ENCODE measurements at regions not wholly inside any gene's neighbourhood (a gene's known extent, or its start where the extent isn't known, plus 50 kb on each side); places are given as distances from the start of the nearest gene placed in this dataset.

GRCh38 chr19:42662712-42663111 lies 68.0 kb upstream of the CEACAM8 start:
- no peak for DNase-seq

- no peak for DNase-seq
Measured at GRCh38 chr19:42660353-42660752, 65.6 kb upstream of the CEACAM8 start.

- DNase-seq, result no peak
Measured at GRCh38 chr19:42658076-42658475, 63.4 kb upstream of the CEACAM8 start.

GRCh38 chr19:42657556-42657955 lies 62.8 kb upstream of the CEACAM8 start:
- peak; percentile 2 for DNase-seq

GRCh38 chr19:42655748-42656147 lies 61.0 kb upstream of the CEACAM8 start:
- no peak for DNase-seq

- DNase-seq, result no peak
Measured at GRCh38 chr19:42653841-42654240, 59.1 kb upstream of the CEACAM8 start.

GRCh38 chr19:42652021-42652420 lies 57.3 kb upstream of the CEACAM8 start:
- DNase-seq, result no peak

Data from fibroblast of skin of right biceps (primary cell).